ENCODE measurements at regions not wholly inside any gene's neighbourhood (a gene's known extent, or its start where the extent isn't known, plus 50 kb on each side); places are given as distances from the start of the nearest gene placed in this dataset.

DNA sequence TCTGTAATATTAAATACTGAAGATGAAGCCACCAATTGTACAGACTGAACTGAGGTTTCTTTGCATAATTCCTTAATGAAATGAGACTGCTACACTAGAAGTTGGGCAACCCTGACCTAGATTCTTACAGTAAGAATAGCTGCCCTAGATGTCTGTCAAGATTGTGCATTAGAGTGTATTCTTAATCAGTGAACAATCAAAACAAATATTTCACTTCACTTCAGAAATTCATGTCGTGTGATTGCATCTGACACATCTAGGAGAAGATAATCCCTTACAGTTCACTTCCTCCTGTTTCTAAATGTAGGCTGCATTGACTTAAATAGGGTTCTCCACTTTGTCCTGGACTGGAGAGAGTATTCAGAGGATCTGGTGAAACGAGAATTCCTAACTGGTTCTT is 283.1 kb downstream of the HNRNPD start:
- TF ChIP-seq TAF1 (IDR thresholded peaks at IDR 0.05; ENCODE audit: borderline replicate concordance, insufficient read depth, low read length) (no peak), FOXP2 (optimal IDR thresholded peaks at IDR 0.05; ENCODE audit: borderline replicate concordance, extremely low read depth, extremely low read length, insufficient read depth) (no peak), SIN3A (IDR thresholded peaks at IDR 0.05; ENCODE audit: borderline replicate concordance, insufficient read depth, low read length) (no peak), REST (IDR thresholded peaks at IDR 0.05; ENCODE audit: insufficient read depth in 1 of 2, low read depth in 2 of 2, low read length in 2 of 2) (no peak)

GRCh38 chr4:82084747-82085146 is 289.0 kb downstream of the HNRNPD start:
- TF ChIP-seq POLR2AphosphoS5 (IDR thresholded peaks at IDR 0.05; ENCODE audit: low read depth, low read length), result no peak
- TF ChIP-seq SIN3A (IDR thresholded peaks at IDR 0.05; ENCODE audit: borderline replicate concordance, insufficient read depth, low read length), result no peak
- no peak for TF ChIP-seq FOXP2 (optimal IDR thresholded peaks at IDR 0.05; ENCODE audit: borderline replicate concordance, extremely low read depth, extremely low read length, insufficient read depth)
- no peak for TF ChIP-seq REST (IDR thresholded peaks at IDR 0.05; ENCODE audit: insufficient read depth in 1 of 2, low read depth in 2 of 2, low read length in 2 of 2)
- no peak for TF ChIP-seq TAF1 (IDR thresholded peaks at IDR 0.05; ENCODE audit: borderline replicate concordance, insufficient read depth, low read length)

DNA sequence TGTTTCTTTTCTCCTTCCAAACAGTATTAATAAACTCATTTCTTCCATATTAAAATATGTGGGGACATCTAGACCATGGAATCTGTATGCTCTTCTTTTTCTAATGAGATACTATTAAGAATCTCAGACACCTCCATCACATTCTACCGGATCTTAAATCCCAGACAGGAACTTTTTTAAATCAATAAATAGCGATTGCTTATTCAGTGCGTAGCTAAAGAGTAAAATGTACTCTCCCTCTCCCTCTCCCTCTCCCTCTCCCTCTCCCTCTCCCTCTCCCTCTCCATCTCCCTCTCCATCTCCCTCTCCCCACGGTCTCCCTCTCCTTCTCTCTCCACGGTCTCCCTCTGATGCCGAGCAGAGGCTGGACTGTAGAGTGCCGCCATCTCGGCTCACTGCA is 297.0 kb downstream of the HNRNPD start:
- TF ChIP-seq REST (IDR thresholded peaks at IDR 0.05; ENCODE audit: insufficient read depth in 1 of 2, low read depth in 2 of 2, low read length in 2 of 2), result no peak
- no peak for TF ChIP-seq SIN3A (IDR thresholded peaks at IDR 0.05; ENCODE audit: borderline replicate concordance, insufficient read depth, low read length)
- TF ChIP-seq POLR2AphosphoS5 (IDR thresholded peaks at IDR 0.05; ENCODE audit: low read depth, low read length), result no peak
- TF ChIP-seq TAF1 (IDR thresholded peaks at IDR 0.05; ENCODE audit: borderline replicate concordance, insufficient read depth, low read length), result no peak
- TF ChIP-seq FOXP2 (optimal IDR thresholded peaks at IDR 0.05; ENCODE audit: borderline replicate concordance, extremely low read depth, extremely low read length, insufficient read depth), result no peak

DNA sequence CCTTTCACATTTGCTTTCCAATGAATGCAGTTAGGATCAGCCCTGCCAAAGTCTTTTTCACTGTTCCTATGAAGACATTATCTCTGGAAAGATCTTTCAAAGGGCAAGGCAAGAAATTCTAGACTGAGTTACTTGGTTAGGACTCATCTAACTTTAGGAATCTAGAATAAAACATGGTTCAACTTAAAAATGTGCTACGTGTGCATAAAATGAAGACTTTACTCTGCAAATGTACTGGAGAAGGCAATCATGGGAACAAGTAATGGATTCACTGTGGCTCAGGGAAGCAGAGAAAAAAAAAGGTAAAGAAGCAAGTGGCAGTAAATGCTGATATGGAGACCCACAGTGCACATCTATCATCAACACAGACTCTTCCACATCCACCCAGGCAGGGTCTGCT is 297.4 kb downstream of the HNRNPD start:
- TF ChIP-seq SIN3A (IDR thresholded peaks at IDR 0.05; ENCODE audit: borderline replicate concordance, insufficient read depth, low read length), result no peak
- TF ChIP-seq REST (IDR thresholded peaks at IDR 0.05; ENCODE audit: insufficient read depth in 1 of 2, low read depth in 2 of 2, low read length in 2 of 2), result no peak
- no peak for TF ChIP-seq FOXP2 (optimal IDR thresholded peaks at IDR 0.05; ENCODE audit: borderline replicate concordance, extremely low read depth, extremely low read length, insufficient read depth)
- no peak for TF ChIP-seq TAF1 (IDR thresholded peaks at IDR 0.05; ENCODE audit: borderline replicate concordance, insufficient read depth, low read length)
- TF ChIP-seq POLR2AphosphoS5 (IDR thresholded peaks at IDR 0.05; ENCODE audit: low read depth, low read length), result no peak

DNA sequence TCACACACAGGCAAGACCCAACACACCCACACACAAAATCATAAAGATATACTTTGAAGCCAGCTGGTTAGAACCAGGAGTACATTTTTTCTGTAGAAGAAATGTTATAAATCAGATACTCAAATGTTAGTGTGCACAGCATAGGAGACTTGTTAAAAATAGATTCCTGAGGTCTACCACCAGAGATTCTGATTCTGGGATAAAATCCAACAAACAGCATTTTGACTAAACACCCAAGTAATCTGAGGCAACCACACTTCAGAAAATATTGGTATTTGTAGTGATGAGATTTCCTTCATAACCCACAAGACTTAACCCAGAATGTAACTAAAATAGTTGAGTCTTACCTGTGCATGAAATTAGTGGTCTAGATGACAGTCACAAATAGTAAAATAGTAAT is 301.8 kb downstream of the HNRNPD start:
- TF ChIP-seq REST (IDR thresholded peaks at IDR 0.05; ENCODE audit: insufficient read depth in 1 of 2, low read depth in 2 of 2, low read length in 2 of 2) (no peak), TAF1 (IDR thresholded peaks at IDR 0.05; ENCODE audit: borderline replicate concordance, insufficient read depth, low read length) (no peak)
